T-helper 2 cell (primary cell): ENCODE measurements at regions not wholly inside any gene's neighbourhood (a gene's known extent, or its start where the extent isn't known, plus 50 kb on each side); places are given as distances from the start of the nearest gene placed in this dataset.
A peak's percentile ranks its signal among the peaks of the same experiment; 100 is the strongest.
"Not testable (repeated sequence)": the region's sequence is repeated elsewhere in the genome, so short reads cannot be mapped to it uniquely, and the experiment has no call there.

ENCODE experiments used
- DNase-seq, 5 experiments: peaks; one replicate each; pipeline versions ENCODE4 v3.0.0 to v3.0.0-alpha.2; 2012 to 2022

- DNase-seq, result not testable (repeated sequence)
Measured at GRCh38 chr18:22283855-22284254, 114.5 kb downstream of the GATA6 start.

- DNase-seq, result no peak
Measured at GRCh38 chr18:22283397-22283796, 114.0 kb downstream of the GATA6 start.

- DNase-seq, result no peak
Measured at GRCh38 chr18:22283116-22283395, 113.7 kb downstream of the GATA6 start.

GRCh38 chr18:22282311-22283115, 113.1 kb downstream of the GATA6 start:
- peak in 3 of 5 experiments; percentile 7 to 81 (median 73) for DNase-seq

- DNase-seq, result no peak
Measured at GRCh38 chr18:22280453-22280750, 111.0 kb downstream of the GATA6 start.

- no peak for DNase-seq
Measured at GRCh38 chr18:22279741-22280452, 110.5 kb downstream of the GATA6 start.

- DNase-seq, result no peak
Measured at GRCh38 chr18:22278798-22279197, 109.4 kb downstream of the GATA6 start.

- no peak for DNase-seq
Measured at GRCh38 chr18:22277758-22278157, 108.4 kb downstream of the GATA6 start.

- no peak for DNase-seq
Measured at GRCh38 chr18:22276334-22276713, 106.9 kb downstream of the GATA6 start.

- DNase-seq, result no peak
Measured at GRCh38 chr18:22275706-22276333, 106.4 kb downstream of the GATA6 start.

- DNase-seq, result no peak
Measured at GRCh38 chr18:22273101-22274039, 104.0 kb downstream of the GATA6 start.

- DNase-seq, result no peak
Measured at GRCh38 chr18:22272242-22272641, 102.9 kb downstream of the GATA6 start.

- DNase-seq, result no peak
Measured at GRCh38 chr18:22271030-22271429, 101.6 kb downstream of the GATA6 start.

- no peak for DNase-seq
Measured at GRCh38 chr18:22268641-22269128, 99.3 kb downstream of the GATA6 start.

GRCh38 chr18:22267697-22268096, 98.3 kb downstream of the GATA6 start:
- DNase-seq, result no peak

GRCh38 chr18:22267225-22267624, 97.8 kb downstream of the GATA6 start:
- no peak for DNase-seq

GRCh38 chr18:22265838-22266237, 96.4 kb downstream of the GATA6 start:
- no peak for DNase-seq

GRCh38 chr18:22260208-22260820, 90.9 kb downstream of the GATA6 start:
- DNase-seq, result peak in 1 of 5 experiments; percentile 71

- no peak for DNase-seq
Measured at GRCh38 chr18:22257022-22257543, 87.7 kb downstream of the GATA6 start.

- no peak for DNase-seq
Measured at GRCh38 chr18:22254088-22254487, 84.7 kb downstream of the GATA6 start.

GRCh38 chr18:22253676-22254075, 84.3 kb downstream of the GATA6 start:
- no peak for DNase-seq

GRCh38 chr18:22253156-22253555, 83.8 kb downstream of the GATA6 start:
- no peak for DNase-seq
